Activated T-cell treated with anti-CD3 and anti-CD28 coated beads, Interleukin-2, amount 50 U/mL, for 4 hours (primary cell): ENCODE measurements at regions not wholly inside any gene's neighbourhood (a gene's known extent, or its start where the extent isn't known, plus 50 kb on each side); places are given as distances from the start of the nearest gene placed in this dataset.
"Not testable (repeated sequence)": the region's sequence is repeated elsewhere in the genome, so short reads cannot be mapped to it uniquely, and the experiment has no call there.

Source experiments
- ATAC-seq, 2 donors: fragments of 200-7000 bp; cut with Tn5 transposase; one replicate each; pipeline ENCODE4 v1.10.0; 2021
- DNase-seq: peaks from one replicate; pipeline ENCODE4 v3.0.0-alpha.2; 2020
- H3K27me3 Mint-ChIP-seq: one replicate; pipeline ENCODE4 v1.8.0; 2021; ENCODE audit warnings: low read depth, mixed read lengths
- H3K36me3 Mint-ChIP-seq: one replicate; pipeline ENCODE4 v1.8.0; 2022; ENCODE audit warnings: mixed read lengths; ENCODE audit not compliant: insufficient read depth
- H3K4me1 Mint-ChIP-seq: one replicate; pipeline ENCODE4 v1.8.0; 2021; ENCODE audit warnings: low read depth, mixed read lengths
- H3K4me3 Mint-ChIP-seq: one replicate; pipeline ENCODE4 v1.8.0; 2021; ENCODE audit warnings: mild to moderate bottlenecking, moderate library complexity, mixed read lengths
- H3K9me3 Mint-ChIP-seq: one replicate; pipeline ENCODE4 v1.8.0; 2021; ENCODE audit warnings: mixed read lengths

GRCh38 chr10:38321393-38321792 lies 227.3 kb downstream of the ZNF37A start:
- not testable (repeated sequence) for ATAC-seq, H3K9me3 Mint-ChIP-seq, H3K27me3 Mint-ChIP-seq, H3K4me3 Mint-ChIP-seq, DNase-seq, H3K4me1 Mint-ChIP-seq, H3K36me3 Mint-ChIP-seq

- H3K36me3 Mint-ChIP-seq, ATAC-seq, H3K27me3 Mint-ChIP-seq, H3K9me3 Mint-ChIP-seq, DNase-seq, H3K4me3 Mint-ChIP-seq, H3K4me1 Mint-ChIP-seq: not testable (repeated sequence)
These were observed 236.2 kb downstream of the ZNF37A start for GRCh38 chr10:38330306-38330705.

DNA sequence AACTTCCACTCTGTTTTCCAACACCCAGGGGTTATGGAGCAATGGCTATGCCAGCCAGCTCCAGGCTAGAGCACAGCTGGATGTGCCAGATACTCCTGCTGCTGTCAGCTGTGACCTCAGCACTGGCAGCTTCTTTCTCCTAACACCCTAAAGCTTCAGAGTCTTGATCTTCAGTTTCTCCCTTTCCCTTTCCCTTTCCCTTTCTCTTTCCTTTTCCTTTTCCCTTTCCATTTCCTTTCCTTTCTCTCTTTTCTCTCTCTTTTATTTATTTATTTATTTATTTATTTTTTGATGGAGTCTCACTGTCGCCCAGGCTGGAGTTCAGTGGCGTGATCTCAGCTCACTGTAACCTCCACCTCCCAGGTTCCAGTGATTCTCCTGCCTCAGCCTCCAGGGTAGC lies 237.0 kb downstream of the ZNF37A start:
- not testable (repeated sequence) for H3K36me3 Mint-ChIP-seq, H3K9me3 Mint-ChIP-seq, ATAC-seq, H3K4me1 Mint-ChIP-seq, H3K27me3 Mint-ChIP-seq, H3K4me3 Mint-ChIP-seq, DNase-seq

DNA sequence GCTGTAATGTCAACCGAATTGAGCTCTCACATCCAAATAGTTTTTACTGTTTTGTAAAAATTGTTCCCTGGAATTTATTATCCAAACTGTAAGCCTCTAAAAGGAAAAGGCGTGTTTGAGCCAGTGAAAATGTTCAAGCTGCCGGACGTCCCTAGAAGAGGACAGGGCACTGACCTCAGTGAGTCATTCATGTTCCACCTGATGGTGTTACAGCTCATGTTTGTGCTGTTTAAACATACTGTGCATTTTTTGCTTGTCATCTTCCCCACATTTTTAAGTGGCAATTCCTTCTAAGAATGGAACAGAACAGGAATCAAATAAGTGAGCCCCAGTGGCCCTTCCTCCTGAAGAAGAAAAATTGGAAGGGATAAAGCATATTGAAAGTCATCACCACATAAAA lies 239.6 kb downstream of the ZNF37A start:
- not testable (repeated sequence) for H3K9me3 Mint-ChIP-seq, DNase-seq, ATAC-seq, H3K4me3 Mint-ChIP-seq, H3K4me1 Mint-ChIP-seq, H3K27me3 Mint-ChIP-seq, H3K36me3 Mint-ChIP-seq

- H3K4me1 Mint-ChIP-seq, DNase-seq, H3K36me3 Mint-ChIP-seq, ATAC-seq, H3K4me3 Mint-ChIP-seq, H3K9me3 Mint-ChIP-seq: not testable (repeated sequence)
- H3K27me3 Mint-ChIP-seq = peaks cover 20% of the 10 kb centered on the region
These were observed 256.5 kb downstream of the ZNF37A start for GRCh38 chr10:38350645-38351044.

GRCh38 chr10:38354410-38354809 lies 260.3 kb downstream of the ZNF37A start:
- not testable (repeated sequence) for DNase-seq, H3K9me3 Mint-ChIP-seq, H3K36me3 Mint-ChIP-seq, H3K4me3 Mint-ChIP-seq, H3K4me1 Mint-ChIP-seq, ATAC-seq, H3K27me3 Mint-ChIP-seq

DNA sequence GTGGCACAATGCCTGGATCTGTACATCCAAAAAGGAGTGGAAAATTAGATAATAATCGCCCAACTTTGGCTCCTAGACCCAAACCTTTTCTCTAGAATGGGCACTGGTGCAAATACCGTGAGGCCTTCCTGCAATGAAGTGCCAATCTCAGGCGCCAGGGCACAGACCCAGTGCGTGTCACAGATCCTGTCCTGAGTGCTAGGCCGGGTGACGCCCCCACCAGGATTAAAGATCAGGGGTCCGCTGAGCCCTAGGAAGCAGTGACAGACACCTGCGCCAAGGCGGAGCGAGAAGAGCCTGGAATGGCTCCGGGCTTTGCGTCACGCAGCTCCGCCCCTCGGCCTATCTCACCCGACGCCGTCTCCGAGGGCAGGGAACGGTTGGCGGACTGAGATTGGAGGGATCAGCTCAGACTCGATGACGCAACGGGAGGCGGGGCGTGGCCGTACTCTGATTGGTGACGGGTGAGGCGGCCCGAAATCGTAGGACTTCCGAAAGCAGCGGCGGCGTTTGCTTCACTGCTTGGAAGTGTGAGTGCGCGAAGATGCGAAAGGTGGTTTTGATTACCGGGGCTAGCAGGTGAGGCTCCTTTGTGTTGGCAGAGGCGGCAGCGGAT lies 261.9 kb downstream of the ZNF37A start:
- not testable (repeated sequence) for H3K9me3 Mint-ChIP-seq, H3K36me3 Mint-ChIP-seq, H3K27me3 Mint-ChIP-seq, H3K4me1 Mint-ChIP-seq
- peak overlapping the region; percentile 87 for H3K4me3 Mint-ChIP-seq
- peak; percentile 100 for ATAC-seq
- peak; percentile 67 for DNase-seq

GRCh38 chr10:38356527-38356926 lies 262.4 kb downstream of the ZNF37A start:
- not testable (repeated sequence) for DNase-seq, H3K9me3 Mint-ChIP-seq, H3K27me3 Mint-ChIP-seq, H3K36me3 Mint-ChIP-seq, H3K4me1 Mint-ChIP-seq
- ATAC-seq = peak; percentile 47 to 49
- H3K4me3 Mint-ChIP-seq = peak overlapping the region; percentile 87

GRCh38 chr10:38362514-38362913 lies 268.4 kb downstream of the ZNF37A start:
- not testable (repeated sequence) for ATAC-seq, H3K27me3 Mint-ChIP-seq, H3K4me1 Mint-ChIP-seq, DNase-seq, H3K4me3 Mint-ChIP-seq, H3K9me3 Mint-ChIP-seq
- peaks cover 20% of the 10 kb centered on the region for H3K36me3 Mint-ChIP-seq

DNA sequence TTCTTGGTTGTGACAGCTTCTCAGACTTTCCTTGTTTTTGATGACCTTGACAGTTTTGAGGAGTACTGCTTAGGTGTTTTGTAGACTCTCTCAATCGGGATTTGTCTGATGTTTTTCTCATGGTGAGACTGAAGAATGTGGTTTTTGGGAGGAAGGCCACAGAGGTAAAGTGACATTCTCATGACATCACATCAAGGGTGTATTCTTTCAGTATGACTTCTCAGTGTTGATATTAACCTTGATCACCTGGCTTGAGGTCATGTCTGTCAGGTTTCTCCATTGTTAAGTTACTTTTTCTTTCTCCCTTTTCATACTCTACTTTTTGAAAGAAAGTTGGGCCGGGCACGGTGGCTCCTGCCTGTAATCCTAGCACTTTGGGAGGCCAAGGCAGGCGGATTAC lies 269.9 kb downstream of the ZNF37A start:
- ATAC-seq, DNase-seq, H3K4me3 Mint-ChIP-seq, H3K4me1 Mint-ChIP-seq, H3K9me3 Mint-ChIP-seq, H3K27me3 Mint-ChIP-seq: not testable (repeated sequence)
- H3K36me3 Mint-ChIP-seq = peaks cover 23% of the 10 kb centered on the region

DNA sequence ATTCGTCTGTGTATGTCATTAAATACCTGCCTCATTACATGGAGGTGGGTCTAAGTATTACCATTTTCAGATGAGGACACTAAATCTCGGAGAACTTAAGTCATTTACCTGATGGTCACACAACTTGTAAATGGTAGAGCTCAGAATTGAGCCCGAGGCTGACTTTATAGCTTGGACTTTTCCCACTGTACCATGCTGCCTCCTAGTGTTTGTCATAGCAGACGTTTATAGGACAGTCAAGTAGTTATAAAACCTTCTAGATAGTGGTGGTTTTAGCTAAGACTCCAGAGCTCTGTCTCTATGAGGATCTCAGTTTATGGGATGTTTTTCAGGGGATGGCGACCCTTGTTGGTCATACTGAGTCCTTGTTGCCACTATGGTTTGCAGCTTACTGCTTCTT lies 271.8 kb downstream of the ZNF37A start:
- not testable (repeated sequence) for H3K4me3 Mint-ChIP-seq, H3K4me1 Mint-ChIP-seq, H3K9me3 Mint-ChIP-seq, DNase-seq, H3K27me3 Mint-ChIP-seq
- peaks cover 23% of the 10 kb centered on the region for H3K36me3 Mint-ChIP-seq
- ATAC-seq = peak in 1 of 2 donors; percentile 34

DNA sequence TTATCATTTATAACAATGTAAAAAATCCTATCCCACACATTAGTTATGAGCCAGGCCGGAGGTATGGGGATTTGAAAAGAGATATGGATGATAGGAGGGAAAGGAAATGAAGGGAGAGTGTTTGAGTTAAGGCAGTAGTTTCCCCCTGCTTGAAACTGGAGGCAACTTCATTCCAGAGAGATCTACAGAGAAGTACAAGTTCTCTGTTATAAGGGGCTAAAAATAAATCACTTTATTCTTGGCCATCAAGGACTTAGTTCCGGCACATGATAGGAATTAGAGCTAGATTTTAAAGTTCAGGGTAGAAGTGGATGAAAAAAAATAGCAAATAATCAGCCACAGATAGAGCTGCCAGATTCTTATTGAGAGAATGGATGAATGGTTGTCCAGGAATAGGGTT lies 289.7 kb downstream of the ZNF37A start:
- not testable (repeated sequence) for DNase-seq, H3K36me3 Mint-ChIP-seq, H3K27me3 Mint-ChIP-seq, H3K4me3 Mint-ChIP-seq, H3K9me3 Mint-ChIP-seq, H3K4me1 Mint-ChIP-seq, ATAC-seq

DNA sequence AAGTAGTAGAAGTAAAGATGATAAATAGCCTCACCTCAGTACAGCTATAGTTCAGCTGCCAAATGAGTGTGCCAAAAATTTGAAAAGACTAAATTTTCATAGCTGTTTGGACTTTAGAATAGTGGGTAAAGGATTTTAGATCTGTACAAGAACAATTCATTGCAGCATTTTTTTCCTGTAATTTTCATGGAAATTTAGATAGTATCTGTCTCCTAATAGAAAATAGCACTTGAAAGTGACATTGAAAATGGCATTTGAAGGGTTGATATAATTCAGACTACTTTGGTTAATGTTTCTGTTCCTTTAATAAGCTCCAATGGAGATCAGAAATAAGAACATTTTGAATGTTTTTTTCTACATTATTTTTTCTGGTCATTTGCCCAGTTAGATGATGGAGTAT lies 292.7 kb downstream of the ZNF37A start:
- H3K27me3 Mint-ChIP-seq, H3K4me3 Mint-ChIP-seq, H3K9me3 Mint-ChIP-seq, ATAC-seq, DNase-seq, H3K36me3 Mint-ChIP-seq, H3K4me1 Mint-ChIP-seq: not testable (repeated sequence)

DNA sequence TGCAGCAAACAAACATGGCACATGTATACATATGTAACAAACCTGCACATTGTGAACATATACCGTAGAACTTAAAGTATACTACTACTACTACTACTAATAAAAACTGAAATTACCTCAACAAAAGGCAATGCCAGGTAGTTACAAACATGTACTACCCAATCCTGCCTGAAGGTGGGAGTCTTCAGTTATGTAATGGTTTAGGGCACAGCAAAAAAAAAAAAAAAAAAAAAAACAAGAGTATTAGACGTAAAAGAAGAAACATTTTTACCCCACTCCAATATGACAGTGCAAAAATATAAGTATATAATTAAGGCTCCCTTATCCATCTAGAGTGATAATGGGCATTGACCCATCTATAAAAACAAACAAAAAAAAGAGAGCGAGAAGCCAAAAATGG lies 296.6 kb downstream of the ZNF37A start:
- not testable (repeated sequence) for H3K36me3 Mint-ChIP-seq, H3K9me3 Mint-ChIP-seq, H3K4me1 Mint-ChIP-seq, ATAC-seq, DNase-seq, H3K27me3 Mint-ChIP-seq, H3K4me3 Mint-ChIP-seq

GRCh38 chr10:38395465-38395864 lies 301.3 kb downstream of the ZNF37A start:
- H3K36me3 Mint-ChIP-seq, H3K9me3 Mint-ChIP-seq, H3K4me3 Mint-ChIP-seq, H3K4me1 Mint-ChIP-seq, DNase-seq, ATAC-seq, H3K27me3 Mint-ChIP-seq: not testable (repeated sequence)
